GM12872 (cell line): ENCODE measurements at regions not wholly inside any gene's neighbourhood (a gene's known extent, or its start where the extent isn't known, plus 50 kb on each side); places are given as distances from the start of the nearest gene placed in this dataset.

Experiments used
- TF ChIP-seq, protein P1 (sequence below): IDR thresholded peaks from 3 replicates; pipeline ENCODE4 v1.5.1; 2011; ENCODE audit warnings: low read depth, mild to moderate bottlenecking, low read length, moderate library complexity; ENCODE audit not compliant: insufficient read depth

DNA sequence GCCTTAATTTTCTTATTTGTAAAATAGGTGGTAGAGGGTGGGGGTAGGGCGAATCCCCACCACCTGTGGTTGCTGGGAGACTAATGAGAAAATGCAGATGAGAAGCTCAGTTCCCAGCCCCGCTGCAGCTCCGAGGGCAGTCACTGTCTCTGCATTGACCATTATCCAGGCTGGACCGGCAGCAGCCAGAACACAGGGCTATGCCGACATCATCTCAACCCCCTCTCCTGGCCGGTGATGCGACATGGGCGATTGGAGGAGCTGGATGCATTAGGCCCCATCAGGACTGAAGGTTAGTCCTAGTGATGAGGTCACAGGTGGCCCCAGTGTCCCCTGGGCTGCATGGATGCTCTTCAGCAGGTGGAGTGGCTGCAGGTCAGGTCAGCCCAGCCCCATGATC lies 412.4 kb downstream of the CTTN start:
- TF ChIP-seq, protein P1, sequence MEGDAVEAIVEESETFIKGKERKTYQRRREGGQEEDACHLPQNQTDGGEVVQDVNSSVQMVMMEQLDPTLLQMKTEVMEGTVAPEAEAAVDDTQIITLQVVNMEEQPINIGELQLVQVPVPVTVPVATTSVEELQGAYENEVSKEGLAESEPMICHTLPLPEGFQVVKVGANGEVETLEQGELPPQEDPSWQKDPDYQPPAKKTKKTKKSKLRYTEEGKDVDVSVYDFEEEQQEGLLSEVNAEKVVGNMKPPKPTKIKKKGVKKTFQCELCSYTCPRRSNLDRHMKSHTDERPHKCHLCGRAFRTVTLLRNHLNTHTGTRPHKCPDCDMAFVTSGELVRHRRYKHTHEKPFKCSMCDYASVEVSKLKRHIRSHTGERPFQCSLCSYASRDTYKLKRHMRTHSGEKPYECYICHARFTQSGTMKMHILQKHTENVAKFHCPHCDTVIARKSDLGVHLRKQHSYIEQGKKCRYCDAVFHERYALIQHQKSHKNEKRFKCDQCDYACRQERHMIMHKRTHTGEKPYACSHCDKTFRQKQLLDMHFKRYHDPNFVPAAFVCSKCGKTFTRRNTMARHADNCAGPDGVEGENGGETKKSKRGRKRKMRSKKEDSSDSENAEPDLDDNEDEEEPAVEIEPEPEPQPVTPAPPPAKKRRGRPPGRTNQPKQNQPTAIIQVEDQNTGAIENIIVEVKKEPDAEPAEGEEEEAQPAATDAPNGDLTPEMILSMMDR = no peak

DNA sequence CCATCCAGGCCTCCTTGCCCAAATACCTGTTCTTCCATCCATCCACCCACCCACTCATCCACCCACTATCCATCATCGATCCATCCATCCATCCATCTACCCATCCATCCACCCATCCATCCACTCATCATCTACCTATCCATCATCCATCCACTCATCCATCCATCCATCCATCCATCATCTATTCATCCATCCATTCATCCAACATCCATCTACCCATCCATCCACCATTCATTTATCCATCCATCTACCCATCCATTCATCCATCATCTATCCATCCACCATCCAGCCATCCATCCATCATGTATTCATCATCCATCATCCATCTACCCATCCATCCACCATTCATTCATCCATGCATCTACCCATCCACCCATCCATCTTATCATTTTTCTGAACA lies 413.2 kb downstream of the CTTN start:
- TF ChIP-seq, protein P1 = no peak

DNA sequence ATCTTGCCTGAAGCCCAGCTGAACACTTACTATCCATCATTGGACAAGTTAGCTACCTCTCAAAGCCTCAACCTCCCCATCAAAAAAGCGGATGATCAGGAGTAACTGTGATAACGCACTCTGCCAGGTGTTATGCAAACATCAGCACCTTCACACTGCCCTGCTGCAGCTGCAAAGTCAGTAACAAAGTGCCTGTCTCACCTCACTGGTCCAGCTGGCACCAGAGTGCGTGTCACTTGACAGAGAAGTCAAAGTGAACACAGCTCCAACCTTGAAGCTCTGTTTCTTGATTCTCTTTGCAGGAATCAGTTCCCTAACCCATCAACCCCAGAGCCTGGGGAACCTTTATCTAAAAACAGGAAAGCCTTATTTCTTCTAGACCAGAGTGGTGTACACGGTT lies 413.6 kb downstream of the CTTN start:
- TF ChIP-seq, protein P1 = no peak

DNA sequence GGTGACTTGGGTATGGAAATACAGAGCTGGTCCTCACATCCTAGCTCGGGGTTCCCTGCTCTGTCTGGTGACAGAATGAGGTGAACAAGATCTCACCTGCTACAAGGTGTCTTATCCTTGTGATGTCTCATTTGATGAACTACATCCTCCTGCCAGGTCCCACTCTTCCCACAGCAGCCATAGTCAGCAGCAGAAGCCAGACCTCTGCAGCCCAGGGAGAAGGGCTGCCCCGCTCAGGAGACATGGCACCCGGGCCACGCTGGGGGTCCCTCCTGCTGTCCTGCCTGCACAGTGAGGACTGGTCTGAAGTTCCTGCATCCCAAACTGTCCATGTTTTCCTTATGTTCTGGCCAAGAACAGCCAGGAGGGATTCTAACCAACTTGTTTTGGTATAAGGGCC lies 414.1 kb downstream of the CTTN start:
- TF ChIP-seq, protein P1 = no peak

DNA sequence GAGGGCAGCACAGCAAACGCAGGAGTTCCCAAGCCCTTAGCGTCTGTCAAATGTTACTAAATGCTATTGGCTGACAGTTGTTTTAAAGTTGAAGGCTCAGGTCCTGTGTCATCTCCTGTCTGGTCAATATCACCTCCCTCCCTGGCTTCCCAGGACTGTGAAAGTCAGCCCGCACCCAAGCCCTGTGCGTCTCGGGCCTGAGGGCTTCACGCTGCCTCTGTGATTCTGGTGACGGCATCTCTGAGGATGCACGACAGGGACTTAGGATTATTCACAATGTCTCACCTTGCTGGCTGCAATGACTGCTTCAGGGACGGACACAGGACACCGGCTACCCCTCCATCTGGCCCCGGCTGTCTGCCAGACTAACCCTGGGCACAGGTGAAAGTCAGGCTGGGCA lies 415.3 kb downstream of the CTTN start:
- TF ChIP-seq, protein P1 = no peak

DNA sequence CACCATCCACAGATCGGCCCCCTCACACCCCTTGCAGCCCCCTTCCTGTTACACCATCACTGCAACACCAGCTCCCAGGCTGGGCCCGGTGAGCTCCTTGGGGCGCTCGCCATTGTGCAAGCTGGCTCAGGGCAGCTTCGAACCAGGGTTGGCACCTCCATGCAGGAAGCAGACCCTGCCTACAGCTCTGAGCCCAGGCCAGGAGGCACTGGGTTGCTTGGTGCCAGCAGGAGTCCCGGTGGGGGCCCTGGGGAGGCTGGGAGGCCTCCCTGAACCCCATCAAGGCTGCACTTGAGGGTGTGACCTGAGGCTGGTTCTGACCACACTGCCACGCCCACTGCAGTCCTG lies 417.1 kb downstream of the CTTN start:
- TF ChIP-seq, protein P1 = no peak

DNA sequence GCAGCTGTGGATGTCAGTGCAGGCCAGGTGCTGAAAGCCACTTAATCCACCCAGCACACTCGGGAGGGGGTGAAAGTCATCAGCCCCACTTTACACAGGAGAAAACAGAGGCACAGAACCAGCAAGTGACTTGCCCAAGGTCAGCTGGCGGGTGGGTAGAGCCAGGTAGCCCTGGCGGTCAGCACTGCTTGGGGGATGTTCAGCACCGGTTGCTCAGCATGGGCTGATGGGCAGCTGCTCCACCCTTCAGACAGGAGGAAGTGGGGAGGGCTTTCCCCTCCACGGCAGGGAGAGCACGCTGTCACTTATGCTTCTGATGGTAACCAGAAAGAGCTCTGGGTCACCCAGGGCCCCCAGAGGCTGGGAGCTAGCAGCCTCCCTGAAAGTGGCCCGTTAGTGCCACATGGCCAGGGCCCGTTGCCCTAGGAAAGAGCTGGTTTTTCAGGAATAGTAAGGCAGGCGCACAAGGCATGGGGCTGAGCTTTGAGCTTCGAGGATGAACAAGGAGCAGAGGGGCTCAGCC lies 417.9 kb downstream of the CTTN start:
- TF ChIP-seq, protein P1 = no peak

DNA sequence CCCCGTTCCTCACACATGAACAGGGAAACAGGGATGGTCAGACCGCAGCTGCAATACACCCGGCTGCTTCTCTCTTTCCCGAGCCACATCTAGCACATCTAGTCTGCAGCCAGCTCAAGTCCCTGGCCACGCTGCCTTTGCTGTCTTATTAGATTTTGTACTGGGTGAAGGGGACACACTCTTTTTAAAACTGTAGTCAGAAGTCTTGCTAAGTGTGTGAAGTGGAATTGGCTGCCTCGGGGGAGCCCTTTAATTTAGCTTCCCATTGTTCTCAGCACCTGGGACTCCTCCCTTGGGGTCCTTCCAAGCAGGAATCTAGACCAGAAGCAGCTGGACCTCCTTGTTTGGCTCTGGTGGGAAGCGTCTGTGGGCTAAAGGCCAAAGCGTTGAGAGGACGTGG lies 420.0 kb downstream of the CTTN start:
- TF ChIP-seq, protein P1 = no peak
